Psoas muscle (tissue), 7 donors: ENCODE measurements at regions not wholly inside any gene's neighbourhood (a gene's known extent, or its start where the extent isn't known, plus 50 kb on each side); places are given as distances from the start of the nearest gene placed in this dataset.
A peak's percentile ranks its signal among the peaks of the same experiment; 100 is the strongest.

Experiments used
- ATAC-seq, 4 donors: fragments of 200-7000 bp; cut with Tn5 transposase; one replicate each; pipeline ENCODE4 v1.9.1; 2020; ENCODE audit warnings: moderate library complexity in 3 of 4, mild to moderate bottlenecking in 2 of 4
- DNase-seq, 2 donors: peaks; one replicate each; pipeline ENCODE4 v3.0.0-alpha.2; 2020
- H3K27ac ChIP-seq: fragments of 200-600 bp; one replicate; pipeline ENCODE4 v1.8.0; 2022
- H3K27me3 ChIP-seq, 3 donors: fragments of 200-600 bp in 1 of 3; one replicate each; pipeline versions ENCODE4 v1.6.1 to v1.8.0; 2013 to 2022; ENCODE audit warnings: low read length in 2 of 3, mild to moderate bottlenecking in 2 of 3, moderate library complexity in 1 of 3; ENCODE audit not compliant: insufficient read depth in 3 of 3
- H3K36me3 ChIP-seq, 2 donors: fragments of 200-600 bp in 1 of 2; one replicate each; pipeline versions ENCODE4 v1.6.1 to v1.8.0; 2013 to 2022; ENCODE audit warnings: low read depth in 1 of 2, mild to moderate bottlenecking in 1 of 2, moderate library complexity in 1 of 2; ENCODE audit not compliant: insufficient read depth in 1 of 2
- H3K4me1 ChIP-seq: fragments of 200-600 bp; one replicate; pipeline ENCODE4 v1.8.0; 2022
- H3K4me3 ChIP-seq: fragments of 200-600 bp; one replicate; pipeline ENCODE4 v1.8.0; 2022; ENCODE audit warnings: mild to moderate bottlenecking
- H3K9me3 ChIP-seq: fragments of 200-600 bp; one replicate; pipeline ENCODE4 v1.8.0; 2022
- CTCF ChIP-seq: fragments of 200-600 bp; IDR thresholded peaks from one replicate; pipeline ENCODE4 v1.8.0; 2022; ENCODE audit warnings: antibody characterized with exemption
- WGBS, 3 donors: extraction: QIAGEN DNeasy Blood & Tissue Kit; methylation state at CpG; one replicate each; pipeline versions ENCODE4 v1.1.6 to v1.1.7; 2013; 5-methylcytosine and 5-hydroxymethylcytosine counted together
- intact Hi-C, 2 donors: fragments of 100-400 bp; cut with DNase I; formaldehyde crosslinking; loops; one replicate each; pipeline versions ENCODE4 v1.11.0 to v1.14.2; 2022
- donor health status: healthy with polysubstance abuse.
- donor health status: DM: no; HTN: no; CAD: no; lungs with moderate emphysema.
- donor health status: Bipolar disorder and iron deficiency.
- donor health status: healthy.
- donor health status: DM: yes; HTN: yes; CAD: no.
- donor health status: DM: no; HTN: no; CAD: no.
- donor health status: DM: yes; HTN: yes; CAD: no.

- H3K27ac ChIP-seq, result no peak overlapping the region
- WGBS, 3 donors, result 33 to 56% (median 52%) methylated on average over 1 of the region's 1 CpG
- no peak for ATAC-seq
- no peaks in the 10 kb centered on the region for H3K27me3 ChIP-seq
- no peaks in the 10 kb centered on the region for H3K36me3 ChIP-seq
- no peak for DNase-seq
- TF ChIP-seq CTCF, result no peak
- intact Hi-C loops, result no loop called here
- H3K4me1 ChIP-seq, result no peaks in the 10 kb centered on the region
- no peak overlapping the region for H3K4me3 ChIP-seq
- no peaks in the 10 kb centered on the region for H3K9me3 ChIP-seq
Measured at GRCh38 chr5:36790847-36791246, 85.7 kb upstream of the NIPBL start.

GRCh38 chr5:36792560-36793180 lies 83.9 kb upstream of the NIPBL start:
- Histone ChIP-seq H3K9me3 (no peaks in the 10 kb centered on the region), H3K27ac (no peak overlapping the region), H3K27me3 (no peaks in the 10 kb centered on the region), H3K36me3 (no peaks in the 10 kb centered on the region), H3K4me3 (no peak overlapping the region), H3K4me1 (no peaks in the 10 kb centered on the region)
- intact Hi-C loops, result no loop called here
- ATAC-seq, result peak in 1 of 4 donors; percentile 40
- 40 to 47% (median 46%) methylated on average over 4 of the region's 4 CpGs for WGBS, 3 donors
- no peak for TF ChIP-seq CTCF
- no peak for DNase-seq

- no peaks in the 10 kb centered on the region for H3K36me3 ChIP-seq
- WGBS, 3 donors, result 82 to 93% (median 92%) methylated on average over 4 of the region's 4 CpGs
- DNase-seq (no peak), ATAC-seq (no peak)
- no peak for TF ChIP-seq CTCF
- no peaks in the 10 kb centered on the region for H3K9me3 ChIP-seq
- H3K4me1 ChIP-seq, result no peaks in the 10 kb centered on the region
- H3K4me3 ChIP-seq, result no peak overlapping the region
- no peaks in the 10 kb centered on the region for H3K27me3 ChIP-seq
- intact Hi-C loops, result no loop called here
- H3K27ac ChIP-seq, result no peak overlapping the region
Measured at GRCh38 chr5:36795366-36795765, 81.2 kb upstream of the NIPBL start.

- H3K27ac ChIP-seq, result no peak overlapping the region
- TF ChIP-seq CTCF, result no peak
- H3K27me3 ChIP-seq, result no peaks in the 10 kb centered on the region
- no peak overlapping the region for H3K4me3 ChIP-seq
- H3K36me3 ChIP-seq, result no peaks in the 10 kb centered on the region
- H3K9me3 ChIP-seq, result no peaks in the 10 kb centered on the region
- no peak for ATAC-seq
- intact Hi-C loops, result no loop called here
- no peak for DNase-seq
- no peaks in the 10 kb centered on the region for H3K4me1 ChIP-seq
- WGBS, 3 donors, result 12 to 31% (median 24%) methylated on average over 3 of the region's 3 CpGs
Measured at GRCh38 chr5:36796155-36796554, 80.4 kb upstream of the NIPBL start.

- Histone ChIP-seq H3K36me3 (no peaks in the 10 kb centered on the region), H3K27ac (no peak overlapping the region), H3K27me3 (no peaks in the 10 kb centered on the region), H3K4me3 (no peak overlapping the region), H3K4me1 (no peaks in the 10 kb centered on the region), H3K9me3 (no peaks in the 10 kb centered on the region)
- ATAC-seq, result no peak
- DNase-seq, result no peak
- TF ChIP-seq CTCF, result no peak
- intact Hi-C loops, result no loop called here
Measured at GRCh38 chr5:36801523-36801922, 75.0 kb upstream of the NIPBL start.
